H1 (cell line): ENCODE measurements at regions not wholly inside any gene's neighbourhood (a gene's known extent, or its start where the extent isn't known, plus 50 kb on each side); places are given as distances from the start of the nearest gene placed in this dataset.

ENCODE experiments used
- ASH2L ChIP-seq: fragments of 200-600, 300-600 bp; sonication (generic); IDR thresholded peaks from one replicate; pipeline ENCODE4 v1.7.1; 2017; ENCODE audit warnings: low read length
- EZH2 ChIP-seq: fragments of 200-600 bp; sonication (generic); IDR thresholded peaks from 2 replicates; pipeline ENCODE4 v1.7.1; 2012; ENCODE audit warnings: low read depth, mild to moderate bottlenecking, moderate library complexity, low read length, inconsistent platforms; ENCODE audit not compliant: severe bottlenecking
- MAFK ChIP-seq: IDR thresholded peaks from 2 replicates; pipeline ENCODE4 v1.6.1; 2012; ENCODE audit warnings: low read depth, mild to moderate bottlenecking, improper control_type of control experiment, low read length
- POLR2A ChIP-seq, 2 experiments: IDR thresholded peaks; 1 replicate in 1 of 2; 2 replicates in 1 of 2; pipeline ENCODE4 v1.6.1; 2011; ENCODE audit warnings: low read depth in 2 of 2, low read length in 2 of 2, mild to moderate bottlenecking in 2 of 2; ENCODE audit errors: control extremely low read depth in 1 of 2
- POLR2AphosphoS5 ChIP-seq: IDR thresholded peaks from 2 replicates; pipeline ENCODE4 v1.6.1; 2011; ENCODE audit warnings: low read depth, low read length
- POU5F1 ChIP-seq: IDR thresholded peaks from 2 replicates; pipeline ENCODE4 v1.6.1; 2011; ENCODE audit warnings: low read depth, mild to moderate bottlenecking, low read length, moderate library complexity
- SIN3A ChIP-seq, 2 experiments: IDR thresholded peaks in 1 of 2; conservative IDR thresholded peaks in 1 of 2; 2 replicates each; pipeline ENCODE4 v1.6.1; 2011 to 2012; ENCODE audit warnings: low read length in 2 of 2, improper control_type of control experiment in 1 of 2, low read depth in 1 of 2, mild to moderate bottlenecking in 1 of 2
- YY1 ChIP-seq: IDR thresholded peaks from 2 replicates; pipeline ENCODE4 v1.6.1; 2011; ENCODE audit warnings: low read depth, mild to moderate bottlenecking, low read length
- TF ChIP-seq, protein P1 (sequence below), 3 experiments: IDR thresholded peaks; 1 replicate in 2 of 3; 2 replicates in 1 of 3; pipeline versions ENCODE4 v1.5.1 to v1.6.1; 2011; ENCODE audit warnings: low read length in 3 of 3, mild to moderate bottlenecking in 3 of 3, inconsistent platforms in 2 of 3, low read depth in 1 of 3, moderate library complexity in 1 of 3; ENCODE audit not compliant: insufficient read depth in 1 of 3; ENCODE audit errors: control extremely low read depth in 1 of 3
- TF ChIP-seq, protein P2 (sequence below): IDR thresholded peaks from 2 replicates; pipeline ENCODE4 v1.6.1; 2012; ENCODE audit warnings: low read length, inconsistent platforms

DNA sequence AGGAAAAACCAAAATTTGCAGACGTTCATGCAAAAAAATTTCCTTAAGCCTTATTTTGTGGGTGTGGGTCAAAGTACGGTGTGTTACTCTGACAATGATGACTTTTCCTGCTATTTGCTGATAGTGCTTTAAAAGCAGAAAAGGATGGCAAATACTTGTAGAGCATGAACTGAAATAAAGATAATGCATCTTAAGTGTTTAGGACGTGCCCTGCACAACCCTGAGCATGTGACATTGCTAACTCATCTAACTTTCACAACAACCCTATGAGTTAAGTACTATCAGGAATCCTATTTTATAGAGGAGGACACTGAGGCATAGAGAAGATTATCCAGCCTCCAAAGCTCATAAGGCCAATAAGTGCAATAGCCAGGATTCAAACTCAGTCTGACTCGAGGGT is 143.3 kb downstream of the RNF152 start:
- TF ChIP-seq EZH2 (no peak), POLR2AphosphoS5 (no peak), YY1 (no peak), POU5F1 (no peak), POLR2A (IDR thresholded peaks at IDR 0.05; ENCODE audit: control extremely low read depth in 1 of 2, low read depth in 2 of 2, low read length in 2 of 2) (no peak), SIN3A (conservative IDR thresholded peaks at IDR 0.05 in 1 of 2, IDR thresholded peaks at IDR 0.05 in 1 of 2; ENCODE audit: low read depth in 1 of 2, low read length in 2 of 2) (no peak), MAFK (no peak), ASH2L (no peak)
- TF ChIP-seq, protein P1, sequence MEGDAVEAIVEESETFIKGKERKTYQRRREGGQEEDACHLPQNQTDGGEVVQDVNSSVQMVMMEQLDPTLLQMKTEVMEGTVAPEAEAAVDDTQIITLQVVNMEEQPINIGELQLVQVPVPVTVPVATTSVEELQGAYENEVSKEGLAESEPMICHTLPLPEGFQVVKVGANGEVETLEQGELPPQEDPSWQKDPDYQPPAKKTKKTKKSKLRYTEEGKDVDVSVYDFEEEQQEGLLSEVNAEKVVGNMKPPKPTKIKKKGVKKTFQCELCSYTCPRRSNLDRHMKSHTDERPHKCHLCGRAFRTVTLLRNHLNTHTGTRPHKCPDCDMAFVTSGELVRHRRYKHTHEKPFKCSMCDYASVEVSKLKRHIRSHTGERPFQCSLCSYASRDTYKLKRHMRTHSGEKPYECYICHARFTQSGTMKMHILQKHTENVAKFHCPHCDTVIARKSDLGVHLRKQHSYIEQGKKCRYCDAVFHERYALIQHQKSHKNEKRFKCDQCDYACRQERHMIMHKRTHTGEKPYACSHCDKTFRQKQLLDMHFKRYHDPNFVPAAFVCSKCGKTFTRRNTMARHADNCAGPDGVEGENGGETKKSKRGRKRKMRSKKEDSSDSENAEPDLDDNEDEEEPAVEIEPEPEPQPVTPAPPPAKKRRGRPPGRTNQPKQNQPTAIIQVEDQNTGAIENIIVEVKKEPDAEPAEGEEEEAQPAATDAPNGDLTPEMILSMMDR (IDR thresholded peaks at IDR 0.05; ENCODE audit: control extremely low read depth in 1 of 3, insufficient read depth in 1 of 3, low read depth in 1 of 3, low read length in 3 of 3): no peak
- TF ChIP-seq, protein P2, sequence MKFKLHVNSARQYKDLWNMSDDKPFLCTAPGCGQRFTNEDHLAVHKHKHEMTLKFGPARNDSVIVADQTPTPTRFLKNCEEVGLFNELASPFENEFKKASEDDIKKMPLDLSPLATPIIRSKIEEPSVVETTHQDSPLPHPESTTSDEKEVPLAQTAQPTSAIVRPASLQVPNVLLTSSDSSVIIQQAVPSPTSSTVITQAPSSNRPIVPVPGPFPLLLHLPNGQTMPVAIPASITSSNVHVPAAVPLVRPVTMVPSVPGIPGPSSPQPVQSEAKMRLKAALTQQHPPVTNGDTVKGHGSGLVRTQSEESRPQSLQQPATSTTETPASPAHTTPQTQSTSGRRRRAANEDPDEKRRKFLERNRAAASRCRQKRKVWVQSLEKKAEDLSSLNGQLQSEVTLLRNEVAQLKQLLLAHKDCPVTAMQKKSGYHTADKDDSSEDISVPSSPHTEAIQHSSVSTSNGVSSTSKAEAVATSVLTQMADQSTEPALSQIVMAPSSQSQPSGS: no peak
